ENCODE measurements at regions not wholly inside any gene's neighbourhood (a gene's known extent, or its start where the extent isn't known, plus 50 kb on each side); places are given as distances from the start of the nearest gene placed in this dataset.

DNA sequence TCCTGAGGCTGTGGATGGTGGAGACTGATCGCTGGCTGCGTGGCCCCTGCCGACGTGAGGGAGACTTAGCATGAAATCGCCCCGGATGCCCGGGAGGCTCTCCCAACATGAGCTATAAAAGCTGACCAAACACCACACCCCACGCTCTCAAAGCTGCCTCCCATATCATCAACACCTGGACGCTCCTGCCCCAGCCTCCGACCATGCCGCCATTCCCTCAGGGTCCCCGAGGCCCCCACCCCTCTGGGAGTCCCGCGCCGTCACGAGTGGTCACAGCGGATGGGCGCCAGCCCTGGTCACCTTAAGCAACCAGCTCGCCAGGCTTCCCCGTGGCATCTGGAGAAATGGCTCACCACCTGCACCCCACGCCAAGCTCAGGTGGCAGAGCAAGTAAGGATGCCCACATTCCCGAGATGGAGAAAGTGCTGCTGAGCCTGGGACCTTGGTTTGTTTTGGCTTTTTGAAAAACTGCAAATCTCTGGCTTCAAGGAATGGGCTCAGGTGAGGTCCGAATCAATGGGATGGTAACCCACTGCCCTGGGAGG, 196.0 kb downstream of the MED10 start:
- TF ChIP-seq, protein P1, sequence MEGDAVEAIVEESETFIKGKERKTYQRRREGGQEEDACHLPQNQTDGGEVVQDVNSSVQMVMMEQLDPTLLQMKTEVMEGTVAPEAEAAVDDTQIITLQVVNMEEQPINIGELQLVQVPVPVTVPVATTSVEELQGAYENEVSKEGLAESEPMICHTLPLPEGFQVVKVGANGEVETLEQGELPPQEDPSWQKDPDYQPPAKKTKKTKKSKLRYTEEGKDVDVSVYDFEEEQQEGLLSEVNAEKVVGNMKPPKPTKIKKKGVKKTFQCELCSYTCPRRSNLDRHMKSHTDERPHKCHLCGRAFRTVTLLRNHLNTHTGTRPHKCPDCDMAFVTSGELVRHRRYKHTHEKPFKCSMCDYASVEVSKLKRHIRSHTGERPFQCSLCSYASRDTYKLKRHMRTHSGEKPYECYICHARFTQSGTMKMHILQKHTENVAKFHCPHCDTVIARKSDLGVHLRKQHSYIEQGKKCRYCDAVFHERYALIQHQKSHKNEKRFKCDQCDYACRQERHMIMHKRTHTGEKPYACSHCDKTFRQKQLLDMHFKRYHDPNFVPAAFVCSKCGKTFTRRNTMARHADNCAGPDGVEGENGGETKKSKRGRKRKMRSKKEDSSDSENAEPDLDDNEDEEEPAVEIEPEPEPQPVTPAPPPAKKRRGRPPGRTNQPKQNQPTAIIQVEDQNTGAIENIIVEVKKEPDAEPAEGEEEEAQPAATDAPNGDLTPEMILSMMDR (IDR thresholded peaks at IDR 0.05): no peak
- TF ChIP-seq EP300 (IDR thresholded peaks at IDR 0.05; ENCODE audit: low read depth) (no peak), POLR2AphosphoS5 (IDR thresholded peaks at IDR 0.05) (no peak)

All from transverse colon (tissue), 4 donors.